HG03066 (cell line): ENCODE measurements at regions not wholly inside any gene's neighbourhood (a gene's known extent, or its start where the extent isn't known, plus 50 kb on each side); places are given as distances from the start of the nearest gene placed in this dataset.

Experiments
- ATAC-seq: cut with Tn5 transposase; IDR thresholded peaks from one replicate; pipeline ENCODE4 v1.9.1; 2021; ENCODE audit warnings: low read depth; ENCODE audit not compliant: unreplicated experiment

GRCh38 chr13:39159393-39159792 is 121.1 kb downstream of the NHLRC3 start:
- ATAC-seq, result no peak

GRCh38 chr13:39159846-39160370 is 121.7 kb downstream of the NHLRC3 start:
- no peak for ATAC-seq

- no peak for ATAC-seq
Observed at GRCh38 chr13:39167018-39167417, 128.8 kb downstream of the NHLRC3 start.

GRCh38 chr13:39170711-39171110 is 132.5 kb downstream of the NHLRC3 start:
- no peak for ATAC-seq

- no peak for ATAC-seq
Observed at GRCh38 chr13:39185326-39185725, 147.1 kb downstream of the NHLRC3 start.

- no peak for ATAC-seq
Observed at GRCh38 chr13:39186205-39186875, 148.1 kb downstream of the NHLRC3 start.

GRCh38 chr13:39189778-39190177 is 151.5 kb downstream of the NHLRC3 start:
- ATAC-seq, result no peak

GRCh38 chr13:39196965-39197646 is 158.8 kb downstream of the NHLRC3 start:
- peak; percentile 54 for ATAC-seq

- ATAC-seq, result peak; percentile 26
Observed at GRCh38 chr13:39197647-39198007, 159.4 kb downstream of the NHLRC3 start.

- no peak for ATAC-seq
Observed at GRCh38 chr13:39200249-39200910, 162.1 kb downstream of the NHLRC3 start.

GRCh38 chr13:39201180-39201579 is 162.9 kb downstream of the NHLRC3 start:
- no peak for ATAC-seq

GRCh38 chr13:39202746-39203145 is 164.5 kb downstream of the NHLRC3 start:
- no peak for ATAC-seq

GRCh38 chr13:39208636-39209035 is 170.4 kb downstream of the NHLRC3 start:
- ATAC-seq, result no peak

- ATAC-seq, result no peak
Observed at GRCh38 chr13:39209731-39210531, 171.7 kb downstream of the NHLRC3 start.

GRCh38 chr13:39210961-39211534 is 172.8 kb downstream of the NHLRC3 start:
- no peak for ATAC-seq

GRCh38 chr13:39215971-39216370 is 177.7 kb downstream of the NHLRC3 start:
- ATAC-seq, result no peak

- no peak for ATAC-seq
Observed at GRCh38 chr13:39217471-39217870, 179.2 kb downstream of the NHLRC3 start.

GRCh38 chr13:39224671-39225240 is 186.5 kb downstream of the NHLRC3 start:
- ATAC-seq, result no peak

- ATAC-seq, result no peak
Observed at GRCh38 chr13:39225860-39226259, 187.6 kb downstream of the NHLRC3 start.

GRCh38 chr13:39226359-39226758 is 188.1 kb downstream of the NHLRC3 start:
- no peak for ATAC-seq
